ENCODE measurements at regions not wholly inside any gene's neighbourhood (a gene's known extent, or its start where the extent isn't known, plus 50 kb on each side); places are given as distances from the start of the nearest gene placed in this dataset.

GRCh38 chr10:2837674-2838073 is 229.7 kb upstream of the PFKP start:
- H3K27ac ChIP-seq: no peak overlapping the region
- TF ChIP-seq, protein P1, sequence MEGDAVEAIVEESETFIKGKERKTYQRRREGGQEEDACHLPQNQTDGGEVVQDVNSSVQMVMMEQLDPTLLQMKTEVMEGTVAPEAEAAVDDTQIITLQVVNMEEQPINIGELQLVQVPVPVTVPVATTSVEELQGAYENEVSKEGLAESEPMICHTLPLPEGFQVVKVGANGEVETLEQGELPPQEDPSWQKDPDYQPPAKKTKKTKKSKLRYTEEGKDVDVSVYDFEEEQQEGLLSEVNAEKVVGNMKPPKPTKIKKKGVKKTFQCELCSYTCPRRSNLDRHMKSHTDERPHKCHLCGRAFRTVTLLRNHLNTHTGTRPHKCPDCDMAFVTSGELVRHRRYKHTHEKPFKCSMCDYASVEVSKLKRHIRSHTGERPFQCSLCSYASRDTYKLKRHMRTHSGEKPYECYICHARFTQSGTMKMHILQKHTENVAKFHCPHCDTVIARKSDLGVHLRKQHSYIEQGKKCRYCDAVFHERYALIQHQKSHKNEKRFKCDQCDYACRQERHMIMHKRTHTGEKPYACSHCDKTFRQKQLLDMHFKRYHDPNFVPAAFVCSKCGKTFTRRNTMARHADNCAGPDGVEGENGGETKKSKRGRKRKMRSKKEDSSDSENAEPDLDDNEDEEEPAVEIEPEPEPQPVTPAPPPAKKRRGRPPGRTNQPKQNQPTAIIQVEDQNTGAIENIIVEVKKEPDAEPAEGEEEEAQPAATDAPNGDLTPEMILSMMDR (IDR thresholded peaks at IDR 0.05): no peak
- H3K9me3 ChIP-seq: no peaks in the 10 kb centered on the region
- DNase-seq (no peak), ATAC-seq (no peak)
- no peak overlapping the region for H3K4me3 ChIP-seq
- H3K27me3 ChIP-seq: peaks cover 0 to 9% of the 10 kb centered on the region in 2 donors
- intact Hi-C loops (cut with DNase I): no loop called here
- H3K36me3 ChIP-seq: no peaks in the 10 kb centered on the region
- no peaks in the 10 kb centered on the region for H3K4me1 ChIP-seq

- TF ChIP-seq, protein P1 (IDR thresholded peaks at IDR 0.05): no peak
- ATAC-seq (no peak), DNase-seq (no peak)
- intact Hi-C loops (cut with DNase I): no loop called here
- H3K9me3 ChIP-seq: no peaks in the 10 kb centered on the region
- H3K27me3 ChIP-seq: peaks cover 0 to 9% of the 10 kb centered on the region in 2 donors
- no peak overlapping the region for H3K4me3 ChIP-seq
- H3K4me1 ChIP-seq: no peaks in the 10 kb centered on the region
- no peak overlapping the region for H3K27ac ChIP-seq
- no peaks in the 10 kb centered on the region for H3K36me3 ChIP-seq
Measured at GRCh38 chr10:2836921-2837662, 230.3 kb upstream of the PFKP start.

DNA sequence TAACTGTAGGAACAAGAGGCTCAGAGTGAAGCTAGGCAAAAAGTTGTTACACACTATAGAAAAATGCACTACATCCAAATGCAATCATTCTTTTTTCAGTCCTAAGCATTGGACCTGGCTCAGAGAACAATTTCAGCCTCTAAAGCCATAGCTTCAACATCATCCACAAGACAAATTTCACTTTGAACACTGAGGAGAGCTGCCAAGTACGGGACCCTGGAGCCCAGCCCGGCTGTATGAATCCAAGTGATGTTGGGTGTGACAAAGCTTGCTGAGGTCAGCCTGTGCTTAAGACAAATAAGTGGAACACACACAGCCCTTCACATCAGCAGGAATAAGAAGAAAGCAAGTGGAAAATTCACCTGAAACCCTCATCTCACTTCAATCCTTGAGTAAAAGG is 233.1 kb upstream of the PFKP start:
- Histone ChIP-seq H3K36me3 (no peaks in the 10 kb centered on the region), H3K4me1 (no peaks in the 10 kb centered on the region), H3K9me3 (no peaks in the 10 kb centered on the region), H3K27ac (no peak overlapping the region), H3K27me3 (peaks cover 0 to 6% of the 10 kb centered on the region in 2 donors), H3K4me3 (no peak overlapping the region)
- DNase-seq: peak in 2 of 4 donors; percentile 18 to 39
- intact Hi-C loops (cut with DNase I): no loop called here
- TF ChIP-seq, protein P1 (IDR thresholded peaks at IDR 0.05): no peak
- ATAC-seq: no peak

DNA sequence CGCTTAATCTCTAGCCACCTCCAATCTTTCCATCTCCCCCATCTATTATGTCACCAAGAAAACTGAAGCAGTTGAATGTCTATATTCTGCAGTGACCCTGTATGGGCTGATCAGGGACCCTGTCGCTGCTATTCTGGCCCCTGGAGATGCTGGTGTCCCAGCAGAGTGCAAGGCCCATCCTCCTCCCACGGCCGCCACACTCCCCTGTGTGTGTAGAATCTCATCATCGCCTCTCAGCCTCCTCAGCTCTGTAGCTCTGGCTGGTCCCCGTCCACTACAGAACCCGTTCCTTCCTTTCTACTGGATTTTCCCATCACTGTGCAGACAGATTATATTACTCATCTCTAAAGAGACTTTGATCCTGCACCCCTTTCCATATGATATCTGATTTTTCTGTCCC is 235.8 kb upstream of the PFKP start:
- Histone ChIP-seq H3K9me3 (no peaks in the 10 kb centered on the region), H3K4me1 (no peaks in the 10 kb centered on the region), H3K4me3 (no peak overlapping the region), H3K27me3 (peaks cover 0 to 6% of the 10 kb centered on the region in 2 donors), H3K27ac (no peak overlapping the region), H3K36me3 (no peaks in the 10 kb centered on the region)
- TF ChIP-seq, protein P1 (IDR thresholded peaks at IDR 0.05): no peak
- intact Hi-C loops (cut with DNase I): no loop called here
- no peak for DNase-seq
- no peak for ATAC-seq

DNA sequence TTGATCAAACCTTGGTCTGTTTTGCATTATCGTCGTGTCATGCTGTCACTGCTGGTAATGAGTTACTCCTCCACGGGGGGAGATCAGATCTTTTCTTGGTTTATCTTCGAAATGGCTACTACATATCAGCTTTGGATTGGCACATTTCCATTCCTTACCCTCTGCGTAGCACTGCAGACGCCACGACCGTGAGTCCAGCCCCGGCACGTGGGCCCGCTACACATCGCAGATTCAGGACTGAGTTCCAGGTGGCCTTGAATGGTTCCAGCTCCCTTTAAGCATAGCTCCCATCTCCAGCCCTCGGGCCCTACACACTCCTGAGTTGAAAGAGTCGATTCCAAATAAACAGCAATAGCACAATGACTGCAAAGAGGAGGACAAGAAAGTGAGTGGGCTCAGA is 238.6 kb upstream of the PFKP start:
- H3K36me3 ChIP-seq: no peaks in the 10 kb centered on the region
- TF ChIP-seq, protein P1 (IDR thresholded peaks at IDR 0.05): no peak
- ATAC-seq (no peak), DNase-seq (no peak)
- no peaks in the 10 kb centered on the region for H3K4me1 ChIP-seq
- no peak overlapping the region for H3K27ac ChIP-seq
- H3K27me3 ChIP-seq: peaks cover 0 to 6% of the 10 kb centered on the region in 2 donors
- no peak overlapping the region for H3K4me3 ChIP-seq
- no peaks in the 10 kb centered on the region for H3K9me3 ChIP-seq
- intact Hi-C loops (cut with DNase I): no loop called here
